HG02798 (cell line): ENCODE measurements at regions not wholly inside any gene's neighbourhood (a gene's known extent, or its start where the extent isn't known, plus 50 kb on each side); places are given as distances from the start of the nearest gene placed in this dataset.

Source experiments
- ATAC-seq: cut with Tn5 transposase; IDR thresholded peaks from one replicate; pipeline ENCODE4 v1.9.1; 2021; ENCODE audit warnings: mild to moderate bottlenecking; ENCODE audit not compliant: unreplicated experiment, poor library complexity

GRCh38 chr16:86382774-86383407 lies 127.4 kb upstream of the FOXF1 start:
- ATAC-seq, result no peak

DNA sequence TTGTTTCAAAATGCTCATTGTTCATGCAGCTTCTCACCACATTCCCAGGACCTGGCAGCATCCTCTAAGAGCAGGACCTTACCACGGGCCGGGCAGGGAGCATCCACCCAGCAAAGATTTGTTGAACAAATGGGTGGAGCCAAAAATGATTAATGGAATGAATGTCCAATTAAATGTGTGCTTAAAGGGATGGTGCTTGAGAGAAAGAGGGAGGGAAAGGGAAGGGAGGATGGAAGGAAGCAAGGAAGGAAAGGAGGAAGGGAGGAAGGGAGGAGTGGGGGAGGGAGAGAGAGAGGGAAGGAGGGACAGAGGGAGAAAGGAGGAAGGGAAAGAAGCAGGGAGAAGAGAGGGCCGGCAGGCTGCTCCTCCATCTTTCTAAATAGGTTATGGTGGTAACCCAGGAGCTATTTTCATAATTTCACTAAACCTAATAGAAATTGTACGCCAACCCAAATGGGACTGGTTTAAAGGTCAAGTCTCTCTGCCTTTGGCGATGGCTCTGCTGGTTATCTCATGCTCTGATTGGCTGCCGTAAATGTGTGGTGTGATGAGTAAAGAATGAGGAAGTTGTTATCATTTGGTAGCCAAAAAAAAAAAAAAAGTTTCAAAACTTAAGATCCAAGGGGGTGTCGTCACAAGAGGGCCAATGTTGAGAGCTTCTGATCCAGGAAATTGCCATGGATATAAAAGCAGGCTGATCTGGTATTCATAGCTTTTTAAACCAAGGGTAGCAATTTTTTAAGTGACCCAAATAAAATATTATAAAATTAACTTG lies 126.7 kb upstream of the FOXF1 start:
- no peak for ATAC-seq

GRCh38 chr16:86384263-86384649 lies 126.1 kb upstream of the FOXF1 start:
- ATAC-seq, result no peak

DNA sequence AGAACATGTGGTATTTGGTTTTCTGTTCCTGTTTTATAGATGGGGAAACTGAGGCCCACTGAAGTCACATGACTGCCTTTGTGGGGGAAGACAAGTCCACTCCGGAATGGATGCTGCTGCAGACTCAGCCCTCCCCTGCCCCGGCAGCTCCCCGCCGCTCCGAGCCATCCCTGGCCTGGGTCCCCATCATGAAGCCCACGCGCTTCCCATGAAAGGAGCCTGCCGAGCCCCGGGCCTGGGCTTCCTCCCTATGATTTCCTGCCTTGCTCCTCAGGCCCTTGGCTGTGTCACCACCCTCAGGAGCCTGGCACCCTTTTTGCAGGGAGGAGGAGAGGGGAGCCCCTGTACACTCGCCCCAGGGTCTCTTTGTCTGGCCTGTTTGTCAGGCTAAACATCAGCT lies 125.3 kb upstream of the FOXF1 start:
- ATAC-seq, result no peak

- no peak for ATAC-seq
These were observed 122.6 kb upstream of the FOXF1 start for GRCh38 chr16:86387468-86388440.

GRCh38 chr16:86388976-86389375 lies 121.4 kb upstream of the FOXF1 start:
- ATAC-seq, result no peak

DNA sequence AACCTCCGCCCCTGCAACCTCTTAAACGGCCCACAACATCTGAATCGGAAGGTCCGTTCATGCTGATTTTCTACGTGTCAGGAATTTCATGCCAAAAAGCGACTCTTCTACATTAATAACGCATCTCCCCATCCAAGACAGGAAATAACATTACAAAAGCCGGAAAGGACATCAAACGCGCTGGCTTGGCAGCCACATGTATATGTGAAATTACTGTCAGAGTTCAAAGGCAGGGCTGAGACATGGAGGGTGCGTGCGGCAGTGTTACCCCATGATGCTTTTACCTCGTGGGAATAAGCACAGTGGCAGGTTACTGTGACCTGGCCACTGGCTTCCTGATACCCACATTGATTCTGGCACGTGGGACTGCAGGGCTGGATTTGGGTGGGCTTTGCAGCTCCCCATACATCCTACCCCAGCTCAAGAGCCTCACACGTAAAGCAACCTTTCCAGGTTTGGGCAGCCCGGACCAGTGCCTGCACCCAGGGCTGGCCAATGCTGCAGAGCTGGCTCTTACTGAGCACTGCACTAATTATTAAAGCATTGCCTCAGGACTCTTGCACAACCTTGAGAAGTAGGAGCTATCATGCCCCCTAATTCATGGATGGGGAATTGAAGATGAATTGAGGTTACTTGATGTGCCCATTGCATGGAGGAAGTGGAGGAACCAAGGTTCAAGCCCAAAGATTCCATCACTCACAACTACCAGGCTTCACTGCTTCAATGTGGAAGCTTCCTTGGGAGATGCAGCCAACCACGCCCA lies 120.6 kb upstream of the FOXF1 start:
- ATAC-seq, result no peak

DNA sequence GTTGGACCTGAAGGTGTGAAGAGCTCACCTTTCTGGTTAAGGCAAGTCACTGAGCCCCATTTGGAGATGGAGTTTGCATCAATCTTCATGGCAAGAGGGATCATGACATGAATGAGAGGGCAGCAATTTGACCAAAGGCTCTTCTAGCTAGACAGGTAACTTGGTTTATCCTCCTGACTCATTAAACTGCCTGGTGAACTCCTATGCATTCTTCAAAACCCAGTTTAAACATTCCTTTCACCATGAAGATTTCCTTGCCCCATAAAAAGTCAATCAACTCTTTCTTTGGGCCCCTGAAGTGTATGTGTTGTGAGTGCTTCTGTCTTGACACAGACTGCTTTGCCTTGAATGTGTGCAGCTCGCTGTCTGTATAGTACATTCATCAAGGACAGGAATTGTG lies 120.0 kb upstream of the FOXF1 start:
- no peak for ATAC-seq

DNA sequence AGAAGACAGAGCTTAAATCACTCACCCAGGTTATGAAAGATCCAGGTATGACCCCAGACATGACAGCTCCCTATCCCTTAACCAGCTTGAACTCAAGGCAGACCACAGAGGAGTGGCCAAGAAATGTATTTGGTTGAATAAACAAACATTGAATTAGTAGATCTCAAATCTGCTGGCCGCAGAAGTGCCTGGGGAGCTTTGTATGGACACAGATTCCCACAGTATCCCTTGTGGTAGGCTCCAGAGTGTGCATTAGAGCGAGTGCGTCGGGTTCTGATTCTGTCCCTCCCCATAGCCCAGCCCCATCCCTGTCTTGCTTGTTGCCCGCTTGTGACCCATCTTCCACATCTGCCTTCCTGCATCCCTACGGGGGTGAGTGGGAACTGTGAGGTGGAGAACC lies 118.8 kb upstream of the FOXF1 start:
- ATAC-seq, result no peak

- ATAC-seq, result no peak
These were observed 118.3 kb upstream of the FOXF1 start for GRCh38 chr16:86391984-86392383.

DNA sequence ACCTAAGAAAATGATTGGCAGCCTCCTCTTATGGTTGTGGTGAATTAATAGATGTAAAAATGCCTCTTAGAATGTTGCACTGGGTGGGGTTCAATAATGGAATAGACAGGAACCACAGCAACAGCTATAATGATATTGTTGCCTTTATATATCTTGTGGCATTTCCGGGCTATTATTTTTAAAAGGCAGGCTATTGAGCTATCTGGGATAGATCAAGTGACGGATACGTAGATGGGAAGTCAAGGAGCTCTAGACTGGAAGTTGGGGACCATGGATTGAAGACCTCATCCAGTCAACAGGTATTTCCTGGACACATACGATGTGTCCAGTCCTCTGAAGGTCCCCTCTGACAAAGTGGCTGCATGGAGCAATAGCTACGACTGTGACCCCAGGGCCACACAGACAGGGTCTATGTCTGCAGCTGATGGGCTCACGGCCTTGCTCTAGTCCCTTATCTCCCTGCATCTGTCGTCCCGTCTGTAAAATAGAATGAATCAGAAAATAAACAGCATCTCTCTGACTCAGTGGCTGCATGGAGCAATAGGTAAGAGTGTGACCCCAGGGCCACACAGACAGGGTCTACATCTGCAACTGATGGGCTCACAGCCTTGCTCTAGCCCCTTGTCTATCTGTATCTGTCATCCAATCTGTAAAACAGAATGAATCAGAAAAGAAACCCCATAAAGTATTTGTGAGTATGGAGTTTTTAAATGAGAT lies 117.7 kb upstream of the FOXF1 start:
- ATAC-seq, result no peak

- ATAC-seq, result no peak
These were observed 116.3 kb upstream of the FOXF1 start for GRCh38 chr16:86393907-86394626.

- ATAC-seq, result no peak
These were observed 114.8 kb upstream of the FOXF1 start for GRCh38 chr16:86395477-86395876.

DNA sequence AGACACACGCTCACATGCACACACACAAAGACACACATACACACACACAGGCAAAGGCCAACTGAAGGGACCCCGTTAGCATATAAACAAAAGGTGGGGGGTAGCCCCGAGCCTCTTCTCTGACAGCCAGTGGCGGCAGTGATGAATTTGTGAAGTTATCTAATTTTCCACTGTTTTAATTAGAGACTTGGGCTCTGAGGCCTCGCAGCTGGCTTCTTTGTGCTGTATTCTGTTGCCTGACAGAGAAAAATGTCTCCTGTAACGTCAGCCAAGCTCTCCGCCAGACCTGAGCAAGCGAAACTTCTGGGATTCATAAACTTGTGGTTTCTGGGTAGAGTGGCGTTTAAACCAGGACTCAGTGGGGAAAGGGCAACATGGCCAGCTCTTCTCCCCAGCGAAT lies 113.9 kb upstream of the FOXF1 start:
- ATAC-seq, result no peak

DNA sequence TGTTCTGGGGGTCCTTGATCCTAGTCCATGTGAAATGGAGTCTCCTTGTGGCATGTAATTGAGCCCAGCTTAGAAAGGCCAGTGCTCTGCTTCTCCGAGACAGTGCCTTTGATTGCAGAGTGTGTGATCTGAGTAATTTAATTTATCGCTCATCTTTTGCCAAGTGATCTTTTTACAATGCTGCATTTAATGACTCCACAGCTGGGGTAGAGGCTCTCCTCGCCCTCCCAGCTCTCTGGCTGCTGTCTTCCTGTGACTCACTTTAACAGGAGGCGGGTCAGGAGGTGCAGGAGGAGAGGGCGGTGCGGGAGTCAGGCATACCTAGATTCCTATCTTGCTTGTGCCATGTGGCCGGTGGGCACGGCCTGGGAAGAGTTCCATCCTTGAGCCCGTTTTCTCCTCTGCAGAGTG lies 113.4 kb upstream of the FOXF1 start:
- ATAC-seq, result no peak

DNA sequence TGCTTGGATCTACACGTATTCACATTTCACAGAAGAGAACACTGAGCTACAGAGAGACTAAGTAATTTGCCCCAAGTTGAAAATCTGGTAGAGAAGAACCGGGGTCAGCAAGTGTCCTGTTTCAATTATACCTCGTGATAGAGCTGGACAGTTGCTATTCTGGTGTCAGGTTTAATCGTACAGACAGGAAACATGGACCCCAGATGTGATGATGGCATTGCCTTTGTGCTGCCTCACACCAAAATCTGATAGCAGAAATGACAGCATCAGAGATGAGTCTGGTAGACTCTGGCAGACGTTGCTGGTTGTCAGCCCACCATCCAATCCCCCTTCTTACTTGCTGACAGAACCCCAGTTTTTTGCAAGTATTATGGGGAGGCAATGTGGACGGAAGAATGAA lies 112.1 kb upstream of the FOXF1 start:
- no peak for ATAC-seq

- ATAC-seq, result no peak
These were observed 111.7 kb upstream of the FOXF1 start for GRCh38 chr16:86398622-86399021.

- ATAC-seq, result no peak
These were observed 109.2 kb upstream of the FOXF1 start for GRCh38 chr16:86401126-86401525.

DNA sequence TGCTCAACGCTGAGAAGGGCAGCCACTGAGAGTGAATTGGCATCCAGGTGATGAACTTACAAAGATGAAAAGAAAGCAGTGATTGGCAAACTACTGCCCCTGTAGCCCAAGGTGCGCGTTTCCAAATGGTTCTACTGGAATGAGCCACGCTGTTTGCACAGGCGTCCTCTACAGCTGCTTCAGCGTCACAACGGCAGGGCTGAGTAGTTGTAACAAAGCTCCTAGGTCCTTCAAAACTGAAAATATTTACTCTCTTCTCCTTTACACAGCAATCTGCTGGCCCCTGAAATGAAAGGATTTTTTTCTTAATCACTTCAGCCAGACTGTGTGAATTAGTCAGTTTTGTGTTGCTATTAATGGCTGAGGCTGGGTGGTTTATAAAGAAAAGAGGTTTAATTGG lies 107.2 kb upstream of the FOXF1 start:
- no peak for ATAC-seq
